Liver (tissue), 3 donors: ENCODE measurements at regions not wholly inside any gene's neighbourhood (a gene's known extent, or its start where the extent isn't known, plus 50 kb on each side); places are given as distances from the start of the nearest gene placed in this dataset.

Experiments used
- ATF3 ChIP-seq: IDR thresholded peaks from 2 replicates; pipeline ENCODE4 v1.6.1; 2016; ENCODE audit warnings: antibody characterized with exemption
- CTCF ChIP-seq: fragments of 150-350 bp; IDR thresholded peaks from 2 replicates; pipeline ENCODE4 v1.5.1; 2017; ENCODE audit warnings: improper control_type of control experiment, low read depth, low read length; ENCODE audit not compliant: missing input control
- FOXA1 ChIP-seq: IDR thresholded peaks from 2 replicates; pipeline ENCODE4 v1.6.1; 2016; ENCODE audit warnings: antibody characterized with exemption
- GABPA ChIP-seq, 2 donors: IDR thresholded peaks in 1 of 2; conservative IDR thresholded peaks in 1 of 2; 2 replicates each; pipeline ENCODE4 v1.6.1; 2016; ENCODE audit warnings: antibody characterized with exemption in 2 of 2, mild to moderate bottlenecking in 1 of 2, moderate library complexity in 1 of 2
- JUND ChIP-seq, 2 donors: IDR thresholded peaks; 2 replicates each; pipeline ENCODE4 v1.6.1; 2016; ENCODE audit warnings: antibody characterized with exemption in 2 of 2
- MAX ChIP-seq: IDR thresholded peaks from 2 replicates; pipeline ENCODE4 v1.6.1; 2016; ENCODE audit warnings: antibody characterized with exemption
- NR2F2 ChIP-seq: IDR thresholded peaks from 2 replicates; pipeline ENCODE4 v1.6.1; 2016; ENCODE audit warnings: antibody characterized with exemption
- RAD21 ChIP-seq, 2 donors: IDR thresholded peaks; 2 replicates each; pipeline ENCODE4 v1.6.1; 2016; ENCODE audit warnings: antibody characterized with exemption in 2 of 2, mild to moderate bottlenecking in 2 of 2
- REST ChIP-seq: IDR thresholded peaks from 2 replicates; pipeline ENCODE4 v1.6.1; 2016; ENCODE audit warnings: antibody characterized with exemption, mild to moderate bottlenecking
- RXRA ChIP-seq, 2 donors: IDR thresholded peaks; 2 replicates each; pipeline ENCODE4 v1.6.1; 2017 to 2018; ENCODE audit warnings: antibody characterized with exemption in 2 of 2, mild to moderate bottlenecking in 1 of 2
- SP1 ChIP-seq: IDR thresholded peaks from 2 replicates; pipeline ENCODE4 v1.6.1; 2018; ENCODE audit warnings: antibody characterized with exemption, mild to moderate bottlenecking
- TAF1 ChIP-seq: conservative IDR thresholded peaks from 2 replicates; pipeline ENCODE4 v1.6.1; 2016; ENCODE audit warnings: antibody characterized with exemption, mild to moderate bottlenecking
- YY1 ChIP-seq: IDR thresholded peaks from 2 replicates; pipeline ENCODE4 v1.6.1; 2016; ENCODE audit warnings: antibody characterized with exemption, mild to moderate bottlenecking
- ZBTB33 ChIP-seq: IDR thresholded peaks from 2 replicates; pipeline ENCODE4 v1.6.1; 2016; ENCODE audit warnings: antibody characterized with exemption
- donor health status: healthy.
- donor health status: healthy.

GRCh38 chr2:234372506-234372905 is 124.4 kb downstream of the ARL4C start:
- TF ChIP-seq MAX (no peak), CTCF (no peak), FOXA1 (no peak), JUND (IDR thresholded peaks at IDR 0.05) (no peak), ZBTB33 (no peak), RAD21 (IDR thresholded peaks at IDR 0.05) (no peak), REST (no peak), NR2F2 (no peak), ATF3 (no peak), YY1 (no peak), GABPA (IDR thresholded peaks at IDR 0.05 in 1 of 2, conservative IDR thresholded peaks at IDR 0.05 in 1 of 2) (no peak), RXRA (IDR thresholded peaks at IDR 0.05) (no peak), SP1 (no peak), TAF1 (no peak)
